ENCODE measurements at regions not wholly inside any gene's neighbourhood (a gene's known extent, or its start where the extent isn't known, plus 50 kb on each side); places are given as distances from the start of the nearest gene placed in this dataset.
"Not testable (repeated sequence)": the region's sequence is repeated elsewhere in the genome, so short reads cannot be mapped to it uniquely, and the experiment has no call there.

- intact Hi-C loops (cut with micrococcal nuclease; ENCODE audit: unreplicated experiment): no loop called here
- CTCF ChIA-PET: no interaction called here
- no peak for DNase-seq
- BruUV-seq (replicated peaks): no TSS peak
- no peaks in the 10 kb centered on the region for H3K9me3 Mint-ChIP-seq (ENCODE audit: low read depth, unreplicated experiment)
- H3K36me3 Mint-ChIP-seq (ENCODE audit: insufficient read depth, unreplicated experiment): no peaks in the 10 kb centered on the region
- H3K27ac Mint-ChIP-seq (ENCODE audit: unreplicated experiment): no peak overlapping the region
- H3K4me3 Mint-ChIP-seq (ENCODE audit: low read depth, unreplicated experiment): no peak overlapping the region
- no peaks in the 10 kb centered on the region for H3K4me1 Mint-ChIP-seq (ENCODE audit: low read depth, unreplicated experiment)
- TF ChIP-seq, protein P1, sequence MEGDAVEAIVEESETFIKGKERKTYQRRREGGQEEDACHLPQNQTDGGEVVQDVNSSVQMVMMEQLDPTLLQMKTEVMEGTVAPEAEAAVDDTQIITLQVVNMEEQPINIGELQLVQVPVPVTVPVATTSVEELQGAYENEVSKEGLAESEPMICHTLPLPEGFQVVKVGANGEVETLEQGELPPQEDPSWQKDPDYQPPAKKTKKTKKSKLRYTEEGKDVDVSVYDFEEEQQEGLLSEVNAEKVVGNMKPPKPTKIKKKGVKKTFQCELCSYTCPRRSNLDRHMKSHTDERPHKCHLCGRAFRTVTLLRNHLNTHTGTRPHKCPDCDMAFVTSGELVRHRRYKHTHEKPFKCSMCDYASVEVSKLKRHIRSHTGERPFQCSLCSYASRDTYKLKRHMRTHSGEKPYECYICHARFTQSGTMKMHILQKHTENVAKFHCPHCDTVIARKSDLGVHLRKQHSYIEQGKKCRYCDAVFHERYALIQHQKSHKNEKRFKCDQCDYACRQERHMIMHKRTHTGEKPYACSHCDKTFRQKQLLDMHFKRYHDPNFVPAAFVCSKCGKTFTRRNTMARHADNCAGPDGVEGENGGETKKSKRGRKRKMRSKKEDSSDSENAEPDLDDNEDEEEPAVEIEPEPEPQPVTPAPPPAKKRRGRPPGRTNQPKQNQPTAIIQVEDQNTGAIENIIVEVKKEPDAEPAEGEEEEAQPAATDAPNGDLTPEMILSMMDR (IDR thresholded peaks at IDR 0.05; ENCODE audit: unreplicated experiment): no peak
- H3K27me3 Mint-ChIP-seq (ENCODE audit: unreplicated experiment): peaks cover 12% of the 10 kb centered on the region
These were observed 152.1 kb downstream of the LY86 start for GRCh38 chr6:6740595-6740994.

DNA sequence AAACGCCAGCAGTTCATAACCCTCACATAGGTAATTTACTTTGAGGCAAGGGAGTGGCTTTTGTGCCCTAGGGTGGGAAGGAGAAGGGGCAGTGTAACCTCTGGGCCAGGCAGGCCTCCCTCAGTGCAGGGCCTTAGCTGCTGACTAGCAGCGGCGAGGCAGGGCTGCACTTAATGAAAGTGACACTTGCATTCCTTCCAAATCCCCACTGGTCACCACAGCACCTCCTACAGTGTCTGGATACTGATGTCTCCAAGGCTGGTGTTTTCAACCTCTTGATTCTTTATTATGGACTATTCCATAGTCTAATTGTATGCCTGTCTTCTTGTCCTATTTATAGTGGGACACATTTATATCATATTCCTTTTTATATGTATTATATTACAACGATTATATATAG is 152.7 kb downstream of the LY86 start:
- no TSS peak for BruUV-seq (replicated peaks)
- intact Hi-C loops (cut with micrococcal nuclease; ENCODE audit: unreplicated experiment): no loop called here
- H3K4me1 Mint-ChIP-seq (ENCODE audit: low read depth, unreplicated experiment): no peaks in the 10 kb centered on the region
- TF ChIP-seq, protein P1 (IDR thresholded peaks at IDR 0.05; ENCODE audit: unreplicated experiment): no peak
- peaks cover 12% of the 10 kb centered on the region for H3K27me3 Mint-ChIP-seq (ENCODE audit: unreplicated experiment)
- H3K27ac Mint-ChIP-seq (ENCODE audit: unreplicated experiment): no peak overlapping the region
- no peak overlapping the region for H3K4me3 Mint-ChIP-seq (ENCODE audit: low read depth, unreplicated experiment)
- CTCF ChIA-PET: no interaction called here
- DNase-seq: no peak
- no peaks in the 10 kb centered on the region for H3K9me3 Mint-ChIP-seq (ENCODE audit: low read depth, unreplicated experiment)
- H3K36me3 Mint-ChIP-seq (ENCODE audit: insufficient read depth, unreplicated experiment): no peaks in the 10 kb centered on the region

GRCh38 chr6:6742535-6742934 is 154.0 kb downstream of the LY86 start:
- no peak overlapping the region for H3K4me3 Mint-ChIP-seq (ENCODE audit: low read depth, unreplicated experiment)
- no TSS peak for BruUV-seq (replicated peaks)

DNA sequence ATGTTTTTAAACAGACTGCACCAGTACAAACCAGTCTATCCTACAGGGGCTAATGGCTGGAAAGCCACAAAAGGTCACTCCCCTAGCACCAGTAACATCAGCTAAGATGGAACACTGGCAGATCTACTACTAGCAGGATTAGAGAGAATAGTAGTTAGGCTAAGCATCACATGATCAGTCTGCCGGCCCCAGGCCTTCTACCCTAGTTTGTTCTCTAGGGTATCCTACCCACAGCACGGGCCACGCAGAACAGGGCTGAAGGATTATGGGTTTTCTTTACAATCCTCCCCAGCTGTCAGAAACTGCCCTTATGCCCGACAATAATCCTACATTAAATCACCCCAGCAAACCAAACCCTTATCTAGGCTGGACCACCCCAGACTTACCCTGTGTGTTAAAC is 156.0 kb downstream of the LY86 start:
- Mint-ChIP-seq H3K36me3 (ENCODE audit: insufficient read depth, unreplicated experiment) (no peaks in the 10 kb centered on the region), H3K27ac (ENCODE audit: unreplicated experiment) (no peak overlapping the region)

More at GRCh38 chr6:6742535-6742934, 154.0 kb downstream of the LY86 start:
- intact Hi-C loops (cut with micrococcal nuclease; ENCODE audit: unreplicated experiment): no loop called here
- Mint-ChIP-seq H3K4me1 (ENCODE audit: low read depth, unreplicated experiment) (no peaks in the 10 kb centered on the region), H3K27me3 (ENCODE audit: unreplicated experiment) (peaks cover 12% of the 10 kb centered on the region), H3K36me3 (ENCODE audit: insufficient read depth, unreplicated experiment) (no peaks in the 10 kb centered on the region), H3K9me3 (ENCODE audit: low read depth, unreplicated experiment) (no peaks in the 10 kb centered on the region), H3K27ac (ENCODE audit: unreplicated experiment) (no peak overlapping the region)
- no peak for DNase-seq
- CTCF ChIA-PET: interaction anchor here (0.7 kb wide), 1 partner anchor 1936 kb away, joined by 5 read pairs; no protein-coding TSS in a partner anchor
- TF ChIP-seq, protein P1 (IDR thresholded peaks at IDR 0.05; ENCODE audit: unreplicated experiment): no peak

GRCh38 chr6:6745637-6746332 is 157.3 kb downstream of the LY86 start:
- H3K4me1 Mint-ChIP-seq (ENCODE audit: low read depth, unreplicated experiment); H3K4me3 Mint-ChIP-seq (ENCODE audit: low read depth, unreplicated experiment); BruUV-seq (replicated peaks); intact Hi-C loops (cut with micrococcal nuclease; ENCODE audit: unreplicated experiment); H3K9me3 Mint-ChIP-seq (ENCODE audit: low read depth, unreplicated experiment); H3K36me3 Mint-ChIP-seq (ENCODE audit: insufficient read depth, unreplicated experiment); H3K27me3 Mint-ChIP-seq (ENCODE audit: unreplicated experiment); H3K27ac Mint-ChIP-seq (ENCODE audit: unreplicated experiment); CTCF ChIA-PET; DNase-seq: not testable (repeated sequence)

More for the DNA sequence above, 156.0 kb downstream of the LY86 start:
- no peak for DNase-seq
- Mint-ChIP-seq H3K27me3 (ENCODE audit: unreplicated experiment) (peaks cover 2% of the 10 kb centered on the region), H3K4me1 (ENCODE audit: low read depth, unreplicated experiment) (no peaks in the 10 kb centered on the region), H3K4me3 (ENCODE audit: low read depth, unreplicated experiment) (no peak overlapping the region), H3K9me3 (ENCODE audit: low read depth, unreplicated experiment) (no peaks in the 10 kb centered on the region)
- TF ChIP-seq, protein P1 (IDR thresholded peaks at IDR 0.05; ENCODE audit: unreplicated experiment): no peak
- intact Hi-C loops (cut with micrococcal nuclease; ENCODE audit: unreplicated experiment): no loop called here
- CTCF ChIA-PET: no interaction called here
- BruUV-seq (replicated peaks): no TSS peak

Data from Calu3 (cell line).